Jurkat, Clone E6-1 (cell line): ENCODE measurements at regions not wholly inside any gene's neighbourhood (a gene's known extent, or its start where the extent isn't known, plus 50 kb on each side); places are given as distances from the start of the nearest gene placed in this dataset.

ENCODE experiments used
- DNase-seq: peaks from one replicate; pipeline ENCODE4 v3.0.0-alpha.2; 2011; ENCODE audit warnings: low read depth, low spot score
- H3K4me3 ChIP-seq: 2 replicates; pipeline ENCODE4 v1.5.1; 2011; ENCODE audit warnings: mild to moderate bottlenecking, low read length, control low read depth, moderate library complexity

DNA sequence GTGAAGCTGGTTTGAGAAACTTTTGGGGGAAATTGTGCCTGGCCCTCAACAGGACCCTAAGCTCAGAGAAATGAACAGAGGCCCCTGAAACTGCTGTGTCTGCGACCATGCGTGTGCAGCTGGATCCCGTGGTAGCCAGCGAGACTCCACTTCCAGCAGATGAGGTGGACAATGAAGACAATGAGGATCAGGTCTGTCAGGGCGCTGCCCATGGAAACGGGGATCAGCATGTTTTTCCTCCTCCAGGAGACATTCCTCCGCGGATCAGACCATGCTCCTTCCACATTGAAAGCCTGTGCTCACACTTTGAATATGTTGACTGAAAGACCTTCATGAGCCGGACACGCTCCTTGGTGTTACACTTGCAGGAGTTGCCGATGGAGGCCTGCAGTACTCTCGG, 1439.8 kb upstream of the ALCAM start:
- no peak overlapping the region for H3K4me3 ChIP-seq
- no peak for DNase-seq

DNA sequence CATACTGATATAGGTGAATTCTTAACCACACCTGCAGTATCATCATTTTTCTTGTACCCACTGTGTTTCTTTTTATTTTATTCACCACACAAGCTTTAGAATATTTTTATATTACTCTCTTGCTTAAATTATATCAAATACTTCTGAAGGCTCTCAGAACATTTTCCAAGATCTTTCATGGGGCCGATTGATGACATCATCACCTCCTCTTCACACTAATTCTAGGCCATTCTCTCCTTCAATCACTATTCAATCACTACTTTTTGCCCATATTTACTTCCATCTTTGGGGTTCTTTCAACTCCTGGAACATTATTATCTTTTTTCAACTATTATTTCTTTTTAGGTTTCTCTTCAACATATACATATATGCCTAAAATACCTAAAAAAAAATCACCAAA, 1438.8 kb upstream of the ALCAM start:
- H3K4me3 ChIP-seq: no peak overlapping the region
- DNase-seq: no peak

DNA sequence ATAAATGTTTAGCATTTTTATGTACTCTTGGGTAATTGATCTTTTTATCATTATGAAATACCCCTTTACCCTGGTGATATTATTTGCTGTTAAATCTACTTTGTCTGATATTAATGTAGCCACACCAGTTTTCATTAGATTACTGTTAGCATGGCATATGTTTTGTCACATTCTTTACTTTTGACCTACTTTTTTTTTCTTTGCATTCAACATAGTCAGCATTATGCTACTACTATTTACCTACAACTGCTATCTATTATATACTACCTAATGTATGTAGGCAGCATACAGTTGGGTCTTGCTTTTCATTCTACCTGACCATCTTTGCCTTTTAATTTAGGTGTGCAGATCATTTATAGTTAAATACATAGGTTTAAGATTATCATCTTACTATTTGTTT, 1429.6 kb upstream of the ALCAM start:
- DNase-seq: no peak
- H3K4me3 ChIP-seq: no peak overlapping the region

DNA sequence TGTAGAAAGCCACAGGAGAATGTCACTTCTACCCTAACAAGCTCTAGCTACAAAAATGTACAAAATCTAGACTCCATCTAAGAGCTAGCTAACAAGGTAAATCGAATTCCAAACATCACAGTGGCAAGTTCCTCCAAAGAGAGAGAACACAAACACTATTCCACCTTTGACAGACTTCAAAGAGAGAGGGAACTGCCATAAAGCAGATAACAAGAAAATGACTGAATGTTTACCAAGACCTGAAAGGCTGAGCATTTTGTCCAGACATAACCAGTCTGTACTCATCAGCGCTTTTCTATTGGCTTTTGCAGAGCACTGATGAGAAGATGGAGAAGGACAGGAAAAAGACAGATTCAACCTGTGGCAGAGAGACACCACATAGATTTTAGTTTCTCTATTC, 1419.6 kb upstream of the ALCAM start:
- no peak overlapping the region for H3K4me3 ChIP-seq
- DNase-seq: no peak

DNA sequence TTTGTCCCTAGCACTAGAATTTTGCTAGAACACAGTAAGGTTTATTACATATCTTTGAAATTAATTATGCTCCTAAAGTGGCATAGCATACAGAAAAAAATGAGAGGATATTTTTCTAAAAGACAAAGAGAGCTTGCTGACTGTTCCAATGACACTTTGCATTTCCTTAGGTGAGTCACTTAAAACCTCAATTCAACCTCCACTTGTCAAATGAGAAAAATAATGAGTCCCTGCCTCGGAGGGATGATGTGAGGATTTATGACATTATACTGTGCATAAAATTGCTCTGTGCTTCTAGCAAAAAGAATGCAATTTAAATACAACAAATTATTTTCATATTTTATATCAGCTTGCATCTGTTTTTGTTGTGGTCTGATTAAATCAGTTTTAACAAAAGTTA, 1417.0 kb upstream of the ALCAM start:
- DNase-seq: no peak

DNA sequence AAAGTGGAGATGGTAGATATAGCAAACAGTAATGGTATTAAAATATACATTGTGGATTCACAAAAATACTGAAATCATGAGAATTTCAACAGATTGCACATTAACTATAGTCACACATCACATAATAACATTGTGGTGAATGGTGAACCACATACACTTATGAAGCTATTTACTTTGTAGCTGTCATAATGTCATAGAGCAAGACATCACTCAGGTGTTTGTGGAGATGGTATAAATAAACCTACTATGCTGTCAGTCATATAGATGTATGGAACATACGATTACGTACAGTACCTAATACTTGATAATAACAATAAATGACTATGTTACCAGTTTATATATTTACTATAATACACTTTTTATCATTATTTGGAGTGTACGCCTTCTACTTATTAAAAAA, 1416.0 kb upstream of the ALCAM start:
- DNase-seq: no peak
- no peak overlapping the region for H3K4me3 ChIP-seq

More for the DNA sequence above, 1417.0 kb upstream of the ALCAM start:
- H3K4me3 ChIP-seq: no peak overlapping the region

DNA sequence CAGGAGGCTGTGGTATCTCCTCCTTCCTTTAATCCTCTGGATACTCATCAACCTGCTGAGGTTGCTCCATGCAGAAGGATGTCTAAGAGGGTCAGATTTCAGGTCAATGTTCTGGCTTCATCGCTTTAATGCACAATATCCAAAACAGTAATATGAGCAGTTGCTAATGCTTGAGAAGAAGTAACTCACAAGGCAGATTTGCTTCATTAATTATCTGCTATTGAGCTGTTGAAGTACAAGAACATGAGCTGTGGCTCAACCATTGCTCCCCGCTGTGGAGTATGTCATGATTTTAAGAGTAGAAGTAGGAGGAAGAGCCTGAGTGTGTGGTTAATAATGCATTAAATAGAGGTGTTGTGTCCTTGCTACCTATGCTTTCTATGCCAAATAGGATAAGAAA, 1412.9 kb upstream of the ALCAM start:
- DNase-seq: no peak

DNA sequence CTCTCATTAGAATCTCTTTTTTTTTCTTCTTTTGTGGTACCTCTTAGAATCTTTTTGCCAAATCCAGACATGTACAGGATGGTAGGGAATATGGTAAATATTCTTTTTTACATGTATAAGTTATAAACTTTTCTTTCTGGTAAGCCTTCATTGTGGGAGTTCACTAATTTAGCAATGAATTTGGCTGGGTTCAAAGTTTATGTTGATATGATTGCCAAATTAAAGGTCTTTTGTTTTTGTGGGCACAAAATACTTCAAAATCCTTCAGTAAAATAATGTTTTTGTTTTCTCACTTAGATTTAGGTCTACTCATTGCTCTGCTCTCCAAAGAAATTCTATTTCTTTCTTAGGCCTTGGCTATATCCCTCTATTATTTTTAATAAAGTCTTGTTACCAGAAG, 1405.9 kb upstream of the ALCAM start:
- no peak for DNase-seq
- H3K4me3 ChIP-seq: no peak overlapping the region

More for the DNA sequence above, 1412.9 kb upstream of the ALCAM start:
- H3K4me3 ChIP-seq: no peak overlapping the region

DNA sequence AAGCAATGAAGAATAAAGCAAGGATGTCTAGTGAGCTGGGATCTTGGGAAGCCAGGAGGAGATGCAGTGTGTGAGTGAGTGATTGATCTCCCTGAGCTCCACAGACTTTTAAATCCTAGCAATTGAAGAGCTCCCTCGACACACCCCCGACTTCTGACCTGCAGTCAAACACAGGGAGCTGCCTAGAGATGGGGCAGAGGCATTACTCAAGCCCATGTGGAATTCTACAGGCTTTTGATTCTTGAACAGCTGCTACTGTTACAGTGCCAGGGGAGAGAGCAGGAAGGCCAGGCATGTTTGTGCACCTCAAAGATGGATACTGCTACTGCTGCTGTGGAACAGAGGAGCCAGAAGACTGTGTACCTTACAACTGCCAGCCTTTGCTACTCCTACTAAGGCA, 1403.1 kb upstream of the ALCAM start:
- DNase-seq: no peak
- no peak overlapping the region for H3K4me3 ChIP-seq

DNA sequence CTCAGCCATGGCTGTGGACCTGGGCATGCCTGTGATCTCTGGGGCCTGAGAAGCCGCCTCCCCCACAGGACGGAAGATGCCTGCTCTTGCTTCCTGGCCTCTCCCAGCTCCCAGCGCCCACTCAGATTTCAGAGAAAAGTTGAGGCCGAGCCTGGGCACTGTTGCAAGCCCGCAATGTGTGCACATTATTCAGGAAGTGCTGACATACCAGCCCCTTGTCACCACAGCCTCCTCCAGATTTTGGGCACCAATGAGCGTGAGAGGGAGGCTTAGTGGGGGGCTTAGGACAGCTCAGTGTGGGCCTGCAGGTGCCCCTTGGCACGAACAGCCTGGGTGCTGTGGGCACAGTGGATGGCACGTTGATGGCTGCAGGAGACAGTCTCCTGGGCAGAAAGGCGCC, 1400.9 kb upstream of the ALCAM start:
- DNase-seq: no peak
- H3K4me3 ChIP-seq: no peak overlapping the region

DNA sequence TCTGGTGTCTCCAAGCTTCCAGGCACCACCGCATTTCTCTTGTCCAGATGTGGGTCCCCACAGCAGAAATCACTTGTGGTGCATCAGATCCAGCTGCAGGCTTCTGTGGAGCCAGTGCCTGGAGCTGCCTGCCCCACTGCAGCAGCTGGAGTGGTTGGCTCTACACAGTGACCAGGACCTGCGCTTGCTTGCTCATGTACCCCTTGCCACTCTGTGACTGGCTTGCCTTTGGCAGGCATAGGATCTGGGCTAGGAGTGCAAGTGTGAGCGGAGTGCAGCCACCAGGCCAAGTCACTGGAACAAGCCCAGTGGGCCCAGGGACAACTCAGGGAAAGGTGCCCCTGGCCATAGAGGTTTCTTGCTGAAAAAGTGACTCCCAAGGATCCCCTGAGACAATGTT, 1400.0 kb upstream of the ALCAM start:
- DNase-seq: no peak
- H3K4me3 ChIP-seq: no peak overlapping the region

DNA sequence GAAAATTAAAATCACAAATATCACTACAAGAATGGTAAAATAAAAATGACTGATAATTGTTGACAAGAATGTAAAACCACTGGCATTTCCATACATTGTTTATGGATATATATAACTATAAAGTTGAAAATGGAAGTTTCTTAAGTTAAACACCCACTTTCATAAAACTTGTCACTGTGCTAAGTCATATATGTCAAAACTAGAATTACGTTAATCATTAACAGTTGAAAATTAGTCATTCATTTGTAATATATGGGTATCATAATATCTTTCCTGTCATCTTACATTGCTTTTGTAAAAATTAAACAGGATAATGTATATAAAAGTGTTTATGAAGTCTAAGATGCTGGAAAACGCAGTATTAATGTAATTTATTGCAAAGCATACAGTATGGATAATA, 1398.6 kb upstream of the ALCAM start:
- H3K4me3 ChIP-seq: no peak overlapping the region
- no peak for DNase-seq

DNA sequence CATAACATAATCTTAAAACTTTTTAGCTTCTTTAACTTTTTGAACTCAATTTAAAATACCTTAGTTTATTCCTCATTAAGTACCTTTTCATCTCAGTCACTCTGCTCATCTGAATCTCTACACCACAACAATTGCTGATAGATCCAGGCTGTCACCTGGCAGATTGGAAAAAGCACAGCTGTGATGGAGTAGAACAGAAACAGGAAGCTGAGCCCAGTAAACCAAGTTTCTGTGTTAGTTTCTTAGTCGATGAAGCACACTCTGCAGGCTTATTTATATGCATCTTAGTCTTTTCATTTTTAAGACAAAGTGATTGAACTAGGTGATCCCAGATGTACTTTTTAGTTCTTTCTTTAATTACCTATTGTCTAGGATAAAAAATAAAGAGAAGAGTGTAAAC, 1398.0 kb upstream of the ALCAM start:
- no peak for DNase-seq
- no peak overlapping the region for H3K4me3 ChIP-seq

DNA sequence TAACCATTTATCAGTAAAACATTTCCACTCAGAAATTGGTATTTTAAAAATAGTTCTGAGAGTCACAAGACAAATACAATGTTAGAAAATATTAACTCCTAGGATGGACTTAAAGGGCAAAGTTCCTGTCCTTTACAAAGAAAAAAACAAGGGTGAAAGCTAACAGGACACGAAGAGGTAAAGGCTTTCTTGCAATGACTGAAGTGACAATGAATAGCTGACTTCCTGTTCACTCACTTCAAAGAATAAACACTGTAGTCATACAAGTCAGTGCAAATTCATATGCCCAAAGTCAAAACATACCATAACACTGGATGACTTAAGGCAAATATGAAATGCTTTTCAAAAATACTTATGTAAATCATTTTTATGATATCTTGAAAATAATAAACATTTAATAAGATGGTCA, 1389.8 kb upstream of the ALCAM start:
- DNase-seq: no peak
- H3K4me3 ChIP-seq: no peak overlapping the region

DNA sequence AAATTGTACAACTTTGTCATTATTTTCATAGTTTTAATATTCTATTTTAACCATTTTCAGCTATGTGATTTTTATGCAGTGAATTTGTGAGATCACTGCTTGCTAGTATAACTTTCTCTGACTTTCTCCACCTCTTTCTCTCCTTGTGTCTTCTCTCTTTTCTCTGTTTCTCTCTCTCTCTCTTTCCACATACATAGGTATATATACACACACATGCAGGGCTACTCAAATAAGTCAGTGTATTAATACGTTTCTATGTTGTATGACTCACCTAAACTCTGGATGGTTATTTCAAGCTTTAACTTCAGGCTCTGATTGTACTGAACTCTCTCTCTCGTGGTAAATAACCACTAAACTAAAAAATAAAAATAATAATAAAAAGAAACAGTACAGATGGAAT, 1389.3 kb upstream of the ALCAM start:
- H3K4me3 ChIP-seq: no peak overlapping the region
- no peak for DNase-seq

DNA sequence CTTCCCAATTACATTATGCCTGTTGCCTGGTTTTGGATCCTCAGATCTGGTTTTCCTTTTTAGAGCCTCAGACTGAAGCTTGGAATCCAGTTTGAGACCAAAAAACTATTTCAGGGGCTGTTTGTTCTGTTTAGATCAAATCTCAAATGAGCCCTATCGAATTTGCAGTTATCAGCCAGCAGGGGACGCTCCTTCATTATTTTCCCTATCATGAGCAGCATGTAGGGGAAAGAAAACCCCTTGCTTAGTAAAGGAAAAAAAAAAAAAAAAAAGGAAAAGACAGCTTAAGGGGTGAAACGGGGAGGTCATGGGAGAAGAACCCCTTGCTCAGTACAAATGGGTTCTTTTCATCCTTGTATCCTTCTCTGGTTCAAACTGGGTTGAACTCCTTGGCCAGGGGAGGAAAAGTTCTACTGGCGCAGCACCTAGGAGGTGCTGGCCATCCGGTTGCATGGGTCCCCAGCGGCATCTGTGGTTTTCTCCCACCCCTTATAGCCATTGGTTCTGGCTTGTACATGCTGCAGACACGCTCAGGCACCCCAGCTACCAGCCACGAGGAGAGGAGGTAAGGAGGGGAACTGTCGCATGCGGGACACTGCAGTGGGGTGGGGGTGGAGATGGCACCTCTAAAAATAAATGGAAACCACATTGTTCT, 1375.1 kb upstream of the ALCAM start:
- no peak overlapping the region for H3K4me3 ChIP-seq
- DNase-seq: peak; percentile 11

DNA sequence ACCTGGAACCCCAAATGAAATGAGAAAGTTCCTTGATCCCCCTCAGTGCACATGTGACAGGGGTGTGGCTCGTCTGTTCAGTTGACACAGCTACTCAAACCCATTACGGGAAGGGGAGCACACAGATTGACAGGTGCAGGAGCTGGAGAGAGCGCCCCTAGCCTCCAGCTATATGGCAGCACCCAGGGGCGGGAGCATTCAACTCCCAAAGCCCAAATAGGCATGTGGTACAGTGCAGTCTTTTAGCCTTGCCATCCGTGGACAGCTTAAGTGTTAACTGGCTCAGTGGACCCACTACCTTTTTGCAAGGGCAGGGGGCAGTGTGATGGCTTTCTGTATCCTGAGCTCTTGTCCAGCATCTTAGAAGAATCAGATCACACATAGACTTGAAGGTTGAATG, 1374.2 kb upstream of the ALCAM start:
- no peak overlapping the region for H3K4me3 ChIP-seq
- no peak for DNase-seq

DNA sequence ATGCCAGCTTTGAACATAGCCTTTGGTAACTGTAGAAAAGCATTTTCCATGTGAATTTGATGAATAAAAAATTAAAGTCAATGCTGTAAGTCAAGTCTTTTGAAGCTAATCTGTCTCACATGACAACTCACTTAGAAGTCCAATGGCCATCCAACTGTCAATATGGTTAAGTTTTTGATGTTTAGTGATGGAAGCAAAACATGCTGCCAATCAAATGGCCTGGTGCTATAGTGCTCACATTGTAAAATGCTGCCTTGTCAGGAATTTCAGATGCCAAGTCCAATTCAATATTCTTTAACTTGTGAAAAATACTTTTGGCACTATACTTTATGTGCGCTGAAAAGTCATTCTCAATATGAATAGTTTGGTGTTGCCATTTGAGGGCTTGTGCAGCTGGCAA, 1361.8 kb upstream of the ALCAM start:
- no peak overlapping the region for H3K4me3 ChIP-seq
- no peak for DNase-seq

DNA sequence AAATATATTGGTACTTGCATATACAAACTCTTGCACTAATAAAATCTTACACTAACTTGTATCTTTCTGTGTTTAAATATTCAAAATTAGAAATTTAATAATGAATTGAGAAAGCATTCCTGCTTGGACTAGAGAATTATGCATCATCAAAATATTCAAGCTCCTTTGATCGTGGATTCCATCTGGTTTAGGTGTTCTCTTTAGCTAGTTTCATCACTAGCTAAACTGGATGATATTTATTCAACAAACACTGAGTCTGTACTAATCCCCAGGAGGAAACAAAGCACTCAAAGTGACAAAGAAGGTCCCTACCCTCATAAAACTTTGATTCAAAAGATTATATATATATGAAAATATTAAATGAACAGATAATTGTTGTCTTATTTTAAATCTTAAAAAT, 1360.9 kb upstream of the ALCAM start:
- DNase-seq: no peak
- no peak overlapping the region for H3K4me3 ChIP-seq

DNA sequence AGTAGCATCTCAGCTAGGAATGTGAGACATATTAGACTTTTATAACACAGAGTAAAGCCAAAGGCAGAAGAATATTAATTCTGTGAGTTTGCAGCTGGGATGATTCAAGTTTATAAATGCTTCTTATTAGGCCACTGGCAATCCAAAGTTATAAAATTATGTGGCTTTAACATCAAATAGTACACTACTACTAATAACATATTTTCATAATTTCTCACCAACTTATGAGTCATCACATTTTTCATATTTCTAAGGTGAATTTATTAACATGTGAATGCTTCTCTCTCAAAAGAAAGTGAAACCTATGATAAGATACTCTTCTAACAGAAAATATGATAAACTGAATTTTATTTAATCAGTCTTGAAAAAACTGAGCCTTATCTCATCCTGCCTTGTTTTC, 1348.2 kb upstream of the ALCAM start:
- H3K4me3 ChIP-seq: no peak overlapping the region
- DNase-seq: no peak

DNA sequence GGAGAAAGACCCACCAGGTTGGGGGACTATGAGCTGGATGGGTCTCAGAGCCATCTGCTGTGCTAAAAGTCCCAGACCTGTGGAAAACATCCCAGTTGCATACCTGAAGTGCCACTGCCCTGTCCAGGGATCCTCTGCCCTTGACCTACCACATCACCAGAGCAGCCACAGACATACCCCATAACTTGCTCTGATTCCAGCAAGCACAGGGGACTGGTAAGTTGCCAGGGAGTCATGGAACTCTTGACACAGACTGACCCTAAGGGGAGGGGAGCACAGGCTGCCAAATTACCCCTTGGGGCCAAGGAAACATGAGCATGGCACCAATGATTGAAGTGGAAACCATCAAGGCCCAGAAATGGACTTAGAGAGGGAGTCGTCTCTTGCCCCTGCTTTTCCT, 1335.1 kb upstream of the ALCAM start:
- H3K4me3 ChIP-seq: no peak overlapping the region
- DNase-seq: no peak

DNA sequence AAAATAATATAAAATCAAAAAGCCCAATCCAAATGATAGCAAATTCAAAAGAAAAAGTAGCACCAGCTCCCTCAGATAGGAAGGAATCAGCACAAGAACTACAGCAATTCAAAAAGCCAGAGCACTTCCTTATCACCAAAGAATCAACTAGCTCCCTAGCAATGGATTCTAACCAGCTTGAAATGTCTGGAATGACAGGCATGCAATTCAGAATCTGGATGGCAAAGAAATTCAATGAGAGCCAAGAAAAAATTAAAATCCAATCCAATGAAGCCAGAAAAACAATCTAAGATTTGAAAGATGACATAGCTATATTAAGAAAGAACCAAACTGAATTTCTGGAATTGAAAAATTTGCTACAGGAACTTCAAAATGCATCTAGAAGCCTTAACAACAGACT, 1334.4 kb upstream of the ALCAM start:
- no peak overlapping the region for H3K4me3 ChIP-seq
- no peak for DNase-seq
